Suprapubic skin (tissue), 4 donors: ENCODE measurements at regions not wholly inside any gene's neighbourhood (a gene's known extent, or its start where the extent isn't known, plus 50 kb on each side); places are given as distances from the start of the nearest gene placed in this dataset.

Experiments used
- DNase-seq, 2 donors: peaks; one replicate each; pipeline ENCODE4 v3.0.0-alpha.2; 2019; ENCODE audit warnings: low spot score in 2 of 2
- H3K27ac ChIP-seq: fragments of 200-600 bp; sonication (generic); one replicate; pipeline ENCODE4 v1.5.1; 2019
- H3K27me3 ChIP-seq: fragments of 200-600 bp; sonication (generic); one replicate; pipeline ENCODE4 v1.5.1; 2019
- H3K36me3 ChIP-seq: fragments of 200-600 bp; sonication (generic); one replicate; pipeline ENCODE4 v1.5.1; 2019
- H3K4me1 ChIP-seq: fragments of 200-600 bp; sonication (generic); one replicate; pipeline ENCODE4 v1.5.1; 2019
- H3K4me3 ChIP-seq: fragments of 200-600 bp; sonication (generic); one replicate; pipeline ENCODE4 v1.5.1; 2019; ENCODE audit warnings: mild to moderate bottlenecking
- H3K9me3 ChIP-seq: fragments of 200-600 bp; sonication (generic); one replicate; pipeline ENCODE4 v1.5.1; 2019
- EP300 ChIP-seq: sonication (generic); formaldehyde crosslinking; IDR thresholded peaks from one replicate; pipeline ENCODE4 v1.6.1; 2017; ENCODE audit warnings: antibody characterized with exemption
- POLR2A ChIP-seq, 2 donors: fragments of 450-650 bp; IDR thresholded peaks; one replicate each; pipeline ENCODE4 v1.6.1; 2017; ENCODE audit warnings: antibody characterized with exemption in 2 of 2, mild to moderate bottlenecking in 2 of 2, moderate library complexity in 2 of 2
- POLR2AphosphoS5 ChIP-seq, 3 donors: sonication (generic); formaldehyde crosslinking; IDR thresholded peaks; one replicate each; pipeline ENCODE4 v1.6.1; 2017; ENCODE audit warnings: antibody characterized with exemption in 3 of 3
- WGBS: methylation state at CpG from one replicate; pipeline ENCODE4 v1.1.5; 2018; 5-methylcytosine and 5-hydroxymethylcytosine counted together
- TF ChIP-seq, protein P1 (sequence below), 2 donors: fragments of 200-600 bp in 1 of 2; fragments of 450-650 bp in 1 of 2; sonication (generic) in 1 of 2; IDR thresholded peaks; one replicate each; pipeline ENCODE4 v1.5.1; 2016 to 2019; ENCODE audit warnings: antibody characterized with exemption in 2 of 2, mild to moderate bottlenecking in 1 of 2, moderate library complexity in 1 of 2

DNA sequence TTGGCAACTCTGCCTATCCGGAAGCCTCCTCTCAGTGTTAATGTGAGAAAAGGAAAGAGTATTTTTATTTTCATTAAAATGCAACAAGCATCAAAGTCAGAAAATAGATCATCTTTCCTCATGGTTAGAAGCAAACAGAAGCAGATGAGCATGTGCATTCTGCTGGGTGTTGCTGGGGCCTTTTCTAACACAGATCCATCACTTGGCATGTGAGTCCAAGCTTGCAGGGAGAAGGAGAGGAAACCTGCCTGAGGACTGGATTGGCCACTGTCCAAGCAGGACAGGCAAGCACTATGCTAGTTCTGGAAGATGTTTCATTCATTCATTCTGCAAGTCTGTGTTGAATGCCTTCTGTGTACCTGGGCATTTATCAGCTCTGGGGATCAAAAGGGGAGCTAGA, 348.7 kb upstream of the PCSK5 start:
- Histone ChIP-seq H3K27me3 (no peaks in the 10 kb centered on the region), H3K36me3 (no peaks in the 10 kb centered on the region), H3K4me3 (no peak overlapping the region), H3K9me3 (no peaks in the 10 kb centered on the region), H3K27ac (no peak overlapping the region), H3K4me1 (no peaks in the 10 kb centered on the region)
- no peak for DNase-seq
- 90% methylated on average over 1 of the region's 1 CpG for WGBS
- TF ChIP-seq, protein P1, sequence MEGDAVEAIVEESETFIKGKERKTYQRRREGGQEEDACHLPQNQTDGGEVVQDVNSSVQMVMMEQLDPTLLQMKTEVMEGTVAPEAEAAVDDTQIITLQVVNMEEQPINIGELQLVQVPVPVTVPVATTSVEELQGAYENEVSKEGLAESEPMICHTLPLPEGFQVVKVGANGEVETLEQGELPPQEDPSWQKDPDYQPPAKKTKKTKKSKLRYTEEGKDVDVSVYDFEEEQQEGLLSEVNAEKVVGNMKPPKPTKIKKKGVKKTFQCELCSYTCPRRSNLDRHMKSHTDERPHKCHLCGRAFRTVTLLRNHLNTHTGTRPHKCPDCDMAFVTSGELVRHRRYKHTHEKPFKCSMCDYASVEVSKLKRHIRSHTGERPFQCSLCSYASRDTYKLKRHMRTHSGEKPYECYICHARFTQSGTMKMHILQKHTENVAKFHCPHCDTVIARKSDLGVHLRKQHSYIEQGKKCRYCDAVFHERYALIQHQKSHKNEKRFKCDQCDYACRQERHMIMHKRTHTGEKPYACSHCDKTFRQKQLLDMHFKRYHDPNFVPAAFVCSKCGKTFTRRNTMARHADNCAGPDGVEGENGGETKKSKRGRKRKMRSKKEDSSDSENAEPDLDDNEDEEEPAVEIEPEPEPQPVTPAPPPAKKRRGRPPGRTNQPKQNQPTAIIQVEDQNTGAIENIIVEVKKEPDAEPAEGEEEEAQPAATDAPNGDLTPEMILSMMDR (IDR thresholded peaks at IDR 0.05), result no peak
- TF ChIP-seq POLR2AphosphoS5 (IDR thresholded peaks at IDR 0.05), result no peak
- no peak for TF ChIP-seq POLR2A (IDR thresholded peaks at IDR 0.05)
- TF ChIP-seq EP300, result no peak

DNA sequence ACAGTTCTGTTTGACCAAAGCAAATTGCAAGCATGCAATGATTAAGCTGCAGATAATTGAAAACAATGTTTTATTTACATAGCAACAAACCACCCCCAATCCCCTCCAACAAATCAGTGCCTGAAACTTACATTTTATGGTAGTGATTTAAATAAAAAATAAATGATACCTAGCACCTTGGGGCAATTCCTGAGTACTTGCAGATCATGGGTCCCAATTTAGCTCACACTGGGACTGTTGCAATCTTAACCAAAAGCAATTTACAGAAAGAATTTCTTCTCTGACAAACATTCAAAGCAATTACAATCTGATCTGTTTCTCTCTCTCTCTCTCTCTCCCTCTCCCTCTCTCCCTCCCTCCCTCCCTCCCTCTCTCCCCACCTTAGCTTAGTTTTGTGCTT, 345.7 kb upstream of the PCSK5 start:
- no peak for DNase-seq

DNA sequence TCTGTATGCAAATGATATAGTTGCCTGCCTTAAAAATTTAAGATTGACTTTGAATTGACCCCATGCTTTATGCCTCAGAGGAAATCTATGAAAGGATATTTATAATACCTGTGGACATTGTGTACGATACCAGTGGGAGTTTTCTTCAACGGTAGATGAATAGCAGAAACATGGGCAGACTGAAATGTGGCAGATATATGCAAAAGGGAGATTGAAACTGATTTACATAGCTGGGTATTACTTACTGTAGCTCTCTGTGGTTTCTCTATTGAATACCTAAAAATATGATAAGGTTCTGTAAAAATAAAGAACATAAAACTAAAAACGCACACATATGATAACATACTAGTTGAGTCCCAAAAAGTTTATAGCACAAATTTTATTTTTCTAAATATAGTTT, 345.2 kb upstream of the PCSK5 start:
- no peak for TF ChIP-seq EP300
- TF ChIP-seq POLR2AphosphoS5 (IDR thresholded peaks at IDR 0.05), result no peak
- no peak for TF ChIP-seq POLR2A (IDR thresholded peaks at IDR 0.05)
- TF ChIP-seq, protein P1 (IDR thresholded peaks at IDR 0.05), result no peak
- DNase-seq, result no peak
- H3K36me3 ChIP-seq, result no peaks in the 10 kb centered on the region
- H3K27ac ChIP-seq, result no peak overlapping the region
- no peak overlapping the region for H3K4me3 ChIP-seq
- 54% methylated on average over 3 of the region's 3 CpGs for WGBS
- no peaks in the 10 kb centered on the region for H3K9me3 ChIP-seq
- H3K27me3 ChIP-seq, result no peaks in the 10 kb centered on the region
- H3K4me1 ChIP-seq, result no peaks in the 10 kb centered on the region

More for the DNA sequence above, 345.7 kb upstream of the PCSK5 start:
- Histone ChIP-seq H3K36me3 (no peaks in the 10 kb centered on the region), H3K9me3 (no peaks in the 10 kb centered on the region), H3K27ac (no peak overlapping the region), H3K4me3 (no peak overlapping the region), H3K27me3 (no peaks in the 10 kb centered on the region), H3K4me1 (no peaks in the 10 kb centered on the region)
- TF ChIP-seq, protein P1 (IDR thresholded peaks at IDR 0.05), result no peak
- TF ChIP-seq POLR2A (IDR thresholded peaks at IDR 0.05) (no peak), POLR2AphosphoS5 (IDR thresholded peaks at IDR 0.05) (no peak), EP300 (no peak)

DNA sequence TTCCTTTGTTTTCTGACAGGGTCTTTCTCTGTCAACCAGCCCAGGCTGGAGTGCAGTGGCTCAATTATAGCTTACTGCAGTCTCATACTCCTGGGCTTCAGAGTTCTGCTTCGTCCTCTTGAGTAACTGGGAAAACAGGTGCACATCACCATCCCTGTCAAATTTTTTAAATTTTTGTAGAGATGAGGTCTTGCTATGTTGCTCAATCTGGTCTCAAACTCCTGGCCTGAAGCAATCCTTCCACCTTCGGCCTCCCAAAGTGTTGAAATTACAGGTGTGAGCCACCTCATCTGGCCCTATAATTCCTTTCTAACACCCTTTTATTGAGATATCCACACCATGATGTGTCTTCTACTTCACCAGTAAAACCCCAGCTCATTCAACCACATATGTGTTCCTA, 341.6 kb upstream of the PCSK5 start:
- DNase-seq, result no peak
- H3K27ac ChIP-seq, result no peak overlapping the region
- TF ChIP-seq EP300 (no peak), POLR2A (IDR thresholded peaks at IDR 0.05) (no peak), POLR2AphosphoS5 (IDR thresholded peaks at IDR 0.05) (no peak)
- TF ChIP-seq, protein P1 (IDR thresholded peaks at IDR 0.05), result no peak
- 89% methylated on average over 2 of the region's 2 CpGs for WGBS
- H3K36me3 ChIP-seq, result no peaks in the 10 kb centered on the region
- H3K9me3 ChIP-seq, result no peaks in the 10 kb centered on the region
- no peaks in the 10 kb centered on the region for H3K4me1 ChIP-seq
- H3K27me3 ChIP-seq, result no peaks in the 10 kb centered on the region
- H3K4me3 ChIP-seq, result no peak overlapping the region

DNA sequence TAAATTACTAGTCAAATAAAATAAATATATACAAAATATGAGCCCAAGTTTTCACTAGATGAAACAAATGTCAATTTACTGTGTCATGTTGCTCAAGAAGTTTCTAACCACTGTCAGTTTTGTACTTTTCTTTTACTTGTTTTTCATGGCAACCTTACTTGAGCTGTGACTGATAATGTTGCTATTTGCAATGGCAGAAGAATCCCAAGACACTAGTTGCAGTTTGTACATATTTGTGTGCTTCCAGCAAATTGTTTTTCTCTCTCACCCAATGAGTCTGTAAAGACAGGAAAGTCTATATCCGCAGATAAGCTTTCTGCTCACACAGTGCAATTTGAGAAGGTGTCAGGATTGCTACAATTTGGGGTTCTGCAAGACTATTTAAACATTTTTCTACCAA, 338.6 kb upstream of the PCSK5 start:
- no peak for DNase-seq
- 75% methylated on average over 1 of the region's 1 CpG for WGBS
- Histone ChIP-seq H3K9me3 (no peaks in the 10 kb centered on the region), H3K27me3 (no peaks in the 10 kb centered on the region), H3K4me3 (no peak overlapping the region), H3K27ac (no peak overlapping the region), H3K36me3 (no peaks in the 10 kb centered on the region), H3K4me1 (no peaks in the 10 kb centered on the region)
- TF ChIP-seq EP300 (no peak), POLR2AphosphoS5 (IDR thresholded peaks at IDR 0.05) (no peak), POLR2A (IDR thresholded peaks at IDR 0.05) (no peak)
- TF ChIP-seq, protein P1 (IDR thresholded peaks at IDR 0.05), result no peak
